ENCODE measurements at regions not wholly inside any gene's neighbourhood (a gene's known extent, or its start where the extent isn't known, plus 50 kb on each side); places are given as distances from the start of the nearest gene placed in this dataset.

DNA sequence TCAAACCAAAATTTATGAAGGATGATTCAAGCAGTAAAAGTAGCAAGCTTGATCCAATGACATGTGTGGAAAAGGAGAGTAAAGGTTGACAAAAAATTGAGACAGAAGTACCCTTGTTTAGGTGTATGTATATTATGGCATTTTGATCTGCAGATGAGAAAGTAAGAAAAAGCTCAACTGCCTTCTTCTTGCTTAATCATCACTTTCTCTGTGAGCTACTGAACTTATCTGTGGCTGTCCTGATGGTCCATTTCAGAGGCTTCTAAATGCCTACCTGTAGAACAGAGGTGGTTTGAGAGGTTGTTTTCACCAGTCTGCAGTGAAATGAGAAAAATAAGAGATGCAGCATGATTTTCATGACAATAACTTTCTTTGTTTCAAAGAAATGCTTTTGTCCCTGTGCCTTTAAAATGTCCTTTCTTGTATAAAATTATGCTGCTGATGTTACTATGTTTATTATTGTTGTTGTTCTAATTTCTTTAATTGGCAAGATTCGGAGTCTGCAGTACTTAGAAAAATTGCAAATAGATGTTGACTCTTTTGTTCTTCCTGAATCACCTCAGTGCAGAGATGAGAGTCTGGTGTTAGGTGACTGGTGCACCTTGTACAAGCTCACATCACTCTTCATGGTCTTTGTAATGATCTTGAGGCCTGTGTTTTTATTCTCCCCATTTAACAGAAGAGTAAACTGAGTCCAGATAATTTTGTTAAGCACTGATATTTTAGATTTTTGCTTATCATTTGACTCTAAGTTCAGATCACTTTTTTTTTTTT, 821.9 kb downstream of the VRK1 start:
- no peak for DNase-seq

DNA sequence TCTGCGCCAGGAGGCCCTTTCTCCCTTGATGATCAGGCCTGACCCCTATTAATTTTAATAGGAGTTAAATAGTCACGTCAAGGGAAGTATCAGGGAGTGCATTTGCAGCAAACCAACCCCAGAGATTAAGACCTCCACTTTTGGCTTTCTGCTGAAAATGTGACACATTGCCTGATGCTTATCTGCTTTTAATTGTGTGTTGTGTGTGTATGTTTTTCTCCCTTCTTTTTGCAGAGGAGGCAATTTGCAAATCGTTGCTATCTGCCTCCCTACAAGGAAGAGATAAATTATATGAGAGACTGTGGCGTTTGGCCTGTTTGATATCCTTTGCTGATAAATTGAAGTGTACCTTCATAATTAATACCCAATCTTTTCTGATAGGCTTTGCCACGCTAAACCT, 822.9 kb downstream of the VRK1 start:
- no peak for DNase-seq

DNA sequence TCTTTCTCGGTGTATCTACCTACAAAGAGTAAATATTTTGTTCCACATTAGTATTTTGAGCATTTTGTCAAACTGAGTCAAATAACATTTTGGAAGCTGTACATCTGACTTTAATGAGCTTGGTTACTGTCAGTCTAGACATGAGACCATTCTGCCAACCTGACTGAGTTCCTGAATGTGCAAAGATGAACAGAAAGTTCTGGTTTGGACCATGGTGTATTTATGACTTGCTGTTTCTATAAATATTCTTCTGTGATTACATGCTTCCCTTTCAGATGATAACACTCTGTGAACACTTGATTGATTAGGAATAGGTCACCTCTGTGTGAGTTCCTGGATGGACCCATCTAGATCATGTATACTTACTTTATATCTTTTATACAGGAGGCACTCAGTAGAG, 827.8 kb downstream of the VRK1 start:
- DNase-seq, result no peak

DNA sequence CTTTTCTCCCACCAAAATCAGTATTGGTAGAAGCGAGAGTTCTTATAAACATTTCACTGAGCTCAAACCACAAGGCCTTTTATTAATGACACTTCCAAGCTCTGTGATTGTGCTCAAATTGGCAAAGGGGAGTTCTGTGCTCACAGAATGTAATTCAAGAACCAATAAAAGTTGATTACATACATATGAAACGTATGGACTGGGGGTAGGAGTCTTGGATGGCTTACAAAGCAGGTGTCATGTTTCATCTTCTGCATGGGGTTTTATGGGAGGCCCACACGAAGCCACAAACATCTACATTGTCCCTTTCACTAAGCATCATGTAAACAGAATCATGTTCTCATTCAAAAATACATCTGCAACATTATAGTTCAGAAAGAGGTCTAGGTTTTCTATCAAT, 828.3 kb downstream of the VRK1 start:
- no peak for DNase-seq

DNA sequence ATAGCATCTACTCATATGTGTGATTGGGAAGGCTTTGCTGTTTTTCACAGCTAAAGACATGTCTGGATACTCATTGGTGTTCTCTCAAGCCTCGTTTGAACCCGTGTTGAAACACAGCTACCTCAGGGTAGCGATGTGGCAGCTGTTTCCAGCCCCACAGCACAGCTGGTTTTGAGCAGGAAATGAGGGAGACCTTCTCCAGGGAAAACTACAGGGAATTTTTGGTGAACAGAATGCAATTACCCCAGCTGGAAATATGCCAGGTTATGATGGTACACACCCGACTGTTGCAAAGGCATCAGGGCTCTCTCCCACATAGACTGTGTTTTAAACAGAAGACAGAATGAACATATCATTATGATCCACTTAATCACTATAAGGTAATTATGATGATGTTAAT, 828.9 kb downstream of the VRK1 start:
- no peak for DNase-seq

DNA sequence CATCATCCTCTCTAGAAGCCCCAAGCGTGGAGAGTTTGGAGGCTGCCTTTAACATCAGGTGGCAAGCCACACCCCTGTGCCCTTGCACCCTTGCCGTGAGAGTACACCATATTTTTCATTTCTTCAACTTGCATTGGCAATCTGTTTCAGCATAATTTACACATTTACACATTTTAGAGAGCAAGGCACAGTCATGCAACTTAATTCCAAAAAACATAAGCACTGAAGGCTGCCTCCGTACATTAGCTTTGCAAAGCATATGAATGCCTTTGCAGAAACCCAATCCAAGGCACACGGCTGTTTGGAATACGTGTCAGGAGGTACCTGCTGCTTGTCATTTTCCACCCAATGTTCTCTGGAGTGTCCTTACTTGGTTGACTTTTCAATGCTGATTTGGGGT, 833.1 kb downstream of the VRK1 start:
- DNase-seq, result no peak

DNA sequence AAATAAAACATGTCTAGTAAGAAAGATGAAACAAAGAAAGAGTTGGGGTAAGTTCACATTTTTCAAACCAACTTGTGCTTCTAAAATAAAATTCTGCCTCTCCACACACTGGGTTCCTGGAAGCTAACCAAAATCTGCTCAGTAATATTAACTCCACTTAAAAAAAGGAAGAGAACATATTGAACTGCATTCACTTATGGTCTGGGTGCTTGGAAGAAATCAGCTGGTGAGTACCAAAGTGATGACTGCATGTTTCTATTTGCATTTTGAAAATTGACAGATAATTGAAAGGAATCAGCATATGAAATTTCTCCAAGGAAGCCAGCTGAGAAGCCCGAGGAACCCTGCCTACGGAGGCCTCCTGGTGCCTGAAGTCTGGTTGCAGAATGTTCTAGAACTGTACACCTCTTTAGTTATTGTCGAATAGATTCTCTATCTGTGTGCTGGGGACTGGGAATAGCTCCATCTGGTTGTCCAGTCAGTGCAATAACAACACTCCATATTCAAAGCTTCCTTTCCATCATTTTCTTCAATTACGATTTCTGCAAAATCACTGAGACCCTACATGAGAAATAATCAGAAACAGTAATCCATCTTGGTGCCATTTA, 836.1 kb downstream of the VRK1 start:
- no peak for DNase-seq

DNA sequence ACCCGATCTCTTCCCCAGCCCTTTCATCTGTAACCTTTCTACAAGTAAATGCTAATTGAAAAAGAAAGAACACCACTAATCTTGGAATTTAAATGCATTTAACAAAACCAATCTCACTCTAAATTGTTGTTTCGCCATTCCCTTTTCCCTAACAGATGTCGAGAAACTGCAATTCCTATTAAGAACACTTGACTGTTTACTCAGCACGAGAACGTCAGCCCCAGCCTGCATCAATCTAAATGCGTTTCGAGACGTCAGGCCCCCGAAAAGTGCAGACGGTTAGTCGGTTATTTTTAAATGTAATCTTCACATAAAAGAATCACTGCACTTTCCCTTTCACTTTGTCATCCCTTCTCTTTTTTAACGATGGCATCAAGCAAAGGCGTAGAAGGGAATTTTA, 837.6 kb downstream of the VRK1 start:
- peak; percentile 12 for DNase-seq

DNA sequence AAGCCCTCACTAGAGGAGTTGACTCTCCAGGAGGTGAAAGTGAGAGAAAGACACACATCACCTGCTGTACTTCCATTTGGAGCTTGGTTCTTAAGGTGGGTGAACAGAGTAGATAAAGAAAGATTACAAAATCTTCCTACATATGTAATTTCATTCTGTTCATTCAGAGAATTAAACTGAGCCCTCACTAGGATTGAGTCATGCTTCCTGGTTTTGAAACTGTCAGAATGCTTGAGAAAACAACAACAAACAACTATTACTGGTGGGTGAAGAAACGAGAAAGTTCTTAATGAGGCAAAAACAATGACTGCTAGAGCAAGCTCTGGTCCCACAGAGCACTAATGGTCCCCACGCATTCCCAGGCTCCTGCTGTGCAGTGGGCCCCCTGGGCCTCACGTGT, 841.7 kb downstream of the VRK1 start:
- DNase-seq, result no peak

DNA sequence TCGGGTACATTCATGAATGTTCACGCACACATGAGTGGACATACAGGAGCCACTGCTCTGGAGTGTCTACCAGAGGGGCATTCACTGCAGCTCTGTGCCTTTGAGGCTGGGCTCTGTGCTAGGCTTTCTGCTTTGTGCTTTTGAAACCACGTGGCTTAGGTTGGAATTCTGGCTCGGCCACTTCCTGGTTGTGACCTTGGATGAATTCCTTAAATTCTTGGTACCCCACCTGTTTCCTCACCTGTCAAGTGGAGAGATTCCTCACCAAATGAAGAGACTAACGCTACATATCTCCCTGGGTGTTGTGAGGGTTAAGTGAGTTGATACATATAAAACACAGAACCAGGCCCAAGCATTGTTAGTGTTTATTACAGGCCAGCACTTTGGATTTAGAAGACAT, 842.8 kb downstream of the VRK1 start:
- no peak for DNase-seq

DNA sequence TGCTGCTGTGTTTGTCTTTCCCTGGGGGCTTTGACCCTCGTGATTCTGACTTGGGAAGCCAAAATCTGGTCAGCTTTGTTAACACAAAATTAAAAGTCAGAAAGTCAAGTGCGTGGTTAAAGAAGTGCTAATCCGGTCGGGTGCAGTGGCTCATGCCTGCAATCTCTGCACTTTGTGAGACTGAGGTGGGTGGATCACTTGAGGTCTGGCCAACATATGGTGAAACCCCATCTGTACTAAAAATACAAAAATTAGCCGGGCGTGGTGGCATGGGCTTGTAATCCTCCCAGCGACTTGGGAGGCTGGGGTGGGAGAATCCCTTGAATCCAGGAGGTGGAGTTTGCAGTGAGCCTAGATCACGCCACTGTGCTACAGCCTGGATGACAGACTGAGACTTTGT, 844.6 kb downstream of the VRK1 start:
- no peak for DNase-seq

DNA sequence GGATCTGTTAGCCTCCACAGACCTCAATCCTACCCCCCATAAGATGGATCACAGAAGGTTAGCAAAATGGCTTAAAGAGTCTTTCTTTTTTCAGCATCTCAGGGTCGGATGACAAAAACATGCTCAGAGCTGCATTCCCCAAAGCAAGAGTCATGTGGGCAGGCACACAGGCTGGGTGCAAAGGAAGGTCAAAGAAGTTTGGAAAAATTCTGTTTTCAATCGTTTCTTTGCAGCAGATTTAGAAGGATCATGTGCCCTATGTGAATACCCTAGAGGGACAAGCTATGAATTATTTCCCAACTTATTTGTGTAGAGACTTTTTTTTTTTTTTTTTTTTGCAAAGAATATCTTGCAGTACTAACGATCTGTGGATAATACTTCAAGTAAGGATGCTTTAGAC, 845.4 kb downstream of the VRK1 start:
- DNase-seq, result no peak

DNA sequence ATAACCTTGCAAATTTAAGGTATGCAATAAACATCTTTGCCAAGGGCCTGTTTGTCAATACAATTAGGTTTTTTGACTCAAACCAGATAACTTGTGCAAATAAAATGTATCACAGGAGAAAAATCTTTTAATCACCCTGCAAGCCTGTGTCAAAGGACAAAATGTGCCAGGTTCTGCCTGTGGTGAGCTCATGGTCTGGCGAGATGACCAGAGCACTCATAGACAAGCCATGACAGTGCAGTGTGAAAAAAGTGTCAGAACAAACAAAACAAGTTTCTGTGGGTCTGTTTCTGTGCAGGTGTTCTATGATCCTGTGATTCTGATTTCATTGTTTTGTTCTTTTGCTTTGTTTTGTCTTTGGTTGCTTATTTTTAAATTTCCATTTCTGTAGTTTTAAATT, 847.2 kb downstream of the VRK1 start:
- DNase-seq, result no peak

DNA sequence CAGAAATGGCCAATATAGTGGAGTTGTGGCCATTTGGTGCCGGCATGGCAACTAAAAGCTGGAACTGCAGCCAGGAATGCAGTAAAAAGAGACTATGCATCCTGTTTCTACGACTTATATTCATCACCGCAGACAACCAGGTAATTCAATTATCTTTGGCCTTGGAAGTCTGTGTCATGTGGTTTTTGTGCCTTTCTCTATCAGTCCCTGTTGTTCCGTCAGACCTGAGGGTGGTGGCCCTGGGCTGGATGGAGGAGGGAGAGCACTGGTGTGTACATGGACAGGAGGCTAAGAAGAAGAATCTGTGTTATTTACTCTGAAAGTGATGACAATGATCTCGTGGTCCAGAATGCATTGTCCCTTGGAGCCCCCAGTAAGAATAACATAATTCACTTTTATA, 852.6 kb downstream of the VRK1 start:
- no peak for DNase-seq

DNA sequence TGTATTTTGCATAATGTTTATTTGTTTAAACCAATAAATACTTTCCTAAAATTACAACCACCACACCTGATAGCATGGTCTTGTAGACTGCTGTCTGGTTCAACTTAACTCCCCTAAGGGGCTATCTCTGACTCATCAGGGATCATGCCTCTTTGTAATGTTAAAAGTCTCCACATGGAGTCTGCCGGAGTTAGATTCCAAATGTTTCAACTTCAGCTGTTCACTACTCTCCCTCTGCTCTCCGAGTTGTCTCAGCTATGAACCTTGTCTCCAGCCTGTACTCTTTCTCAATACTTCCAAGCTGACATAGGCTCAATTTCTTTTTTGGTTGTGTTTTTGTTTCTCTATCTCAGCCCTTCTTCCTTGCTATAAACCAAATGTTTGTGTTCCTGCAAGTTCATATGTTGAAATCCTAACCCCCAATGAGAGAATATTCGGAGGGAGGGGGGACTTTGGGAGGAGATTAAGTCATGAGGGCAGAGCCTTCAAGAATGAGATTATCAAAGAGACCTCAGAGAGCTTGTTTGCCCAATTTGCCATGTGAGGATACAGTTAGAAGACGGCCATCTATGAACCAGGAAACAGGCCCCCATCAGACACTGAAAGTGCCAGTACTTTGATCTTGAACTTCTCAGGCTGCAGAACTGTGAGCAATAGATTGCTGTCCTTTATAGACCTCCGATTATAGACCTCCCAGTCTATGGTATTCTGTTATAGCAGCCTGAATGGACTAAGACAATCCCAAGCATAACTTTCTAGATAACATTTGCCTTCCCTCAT, 858.2 kb downstream of the VRK1 start:
- DNase-seq, result no peak

DNA sequence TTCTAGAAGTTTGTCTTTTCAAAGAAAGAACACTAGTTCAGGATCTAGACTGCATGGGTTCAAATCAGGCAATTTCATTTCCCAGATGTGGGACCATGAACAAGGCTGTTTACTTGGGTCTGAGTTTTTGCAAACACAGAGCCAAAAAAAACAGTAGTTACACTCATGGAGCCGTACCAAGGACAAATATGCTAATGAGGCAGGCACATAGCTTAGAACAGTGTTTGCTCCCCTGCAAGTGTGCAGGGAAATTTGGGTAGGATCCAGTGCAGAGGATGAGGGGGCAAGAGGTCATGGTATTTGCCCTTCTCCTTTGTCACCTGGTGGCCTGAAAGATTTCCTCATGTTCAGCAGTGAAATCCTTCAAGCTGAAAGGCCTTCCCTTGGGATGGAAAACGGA, 860.4 kb downstream of the VRK1 start:
- no peak for DNase-seq

DNA sequence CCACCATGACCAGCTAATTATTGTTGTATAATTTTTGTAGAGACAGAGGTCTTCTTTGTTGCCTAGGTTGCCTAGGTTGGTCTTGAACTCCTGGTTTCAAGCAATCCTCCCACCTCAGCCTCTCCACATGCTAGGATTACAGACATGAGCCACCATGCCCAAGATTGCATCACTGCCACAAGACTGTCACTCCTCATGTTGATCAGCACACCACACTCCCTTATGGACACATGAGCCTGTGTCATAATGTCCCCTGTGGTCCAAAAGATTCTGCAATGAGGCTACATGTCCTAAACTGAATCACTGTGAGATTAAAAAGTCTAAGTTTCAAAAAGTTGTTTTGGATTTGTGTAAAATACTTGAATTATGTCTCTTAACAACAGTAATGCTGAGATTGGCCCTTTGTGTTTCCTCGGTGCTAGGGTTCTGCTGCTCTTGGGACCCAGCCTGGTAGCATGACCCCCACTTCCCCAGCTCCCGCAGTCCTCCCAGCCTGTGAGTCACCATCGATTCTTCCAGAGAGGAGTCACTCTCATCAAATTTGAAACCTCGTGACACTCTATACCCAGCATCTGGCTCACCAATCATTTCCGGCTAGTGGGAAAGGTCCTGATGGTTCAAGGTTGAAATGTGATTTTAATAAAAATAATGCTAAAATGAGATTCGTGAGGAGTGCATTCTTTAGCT, 890.9 kb downstream of the VRK1 start:
- DNase-seq, result no peak

DNA sequence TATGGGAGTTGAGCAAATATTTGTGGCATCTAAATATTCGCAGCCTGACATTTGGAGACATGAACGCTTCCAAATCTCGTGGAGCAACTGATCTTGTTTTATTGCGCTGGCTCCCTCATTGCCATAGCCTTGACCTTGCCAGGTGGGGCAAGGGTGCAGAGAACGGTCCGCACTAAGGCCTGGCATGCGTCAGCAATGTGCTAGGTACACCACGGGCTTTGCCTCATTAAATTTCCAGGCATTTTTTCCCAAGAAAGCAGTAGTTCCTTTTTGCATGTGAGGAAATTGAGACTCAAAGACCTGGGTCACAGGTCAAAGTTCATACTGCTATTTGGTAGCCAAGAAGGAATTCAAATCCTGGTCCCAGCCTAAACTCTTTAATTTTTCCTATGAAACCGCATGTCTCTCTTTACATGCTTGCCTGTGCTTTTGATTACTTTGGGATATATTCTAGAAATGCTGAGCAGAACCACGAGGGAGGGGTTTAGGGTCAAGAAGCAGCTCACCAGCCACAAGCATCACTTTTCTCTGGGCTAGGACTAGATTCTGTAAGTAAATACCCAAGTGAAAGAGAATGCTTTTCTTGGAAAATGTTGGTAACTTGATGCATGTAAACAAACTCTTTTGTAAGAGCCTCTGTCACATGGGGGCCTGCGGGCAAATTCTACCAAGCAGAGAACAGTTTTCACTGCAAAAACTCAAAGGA, 891.6 kb downstream of the VRK1 start:
- DNase-seq, result no peak

DNA sequence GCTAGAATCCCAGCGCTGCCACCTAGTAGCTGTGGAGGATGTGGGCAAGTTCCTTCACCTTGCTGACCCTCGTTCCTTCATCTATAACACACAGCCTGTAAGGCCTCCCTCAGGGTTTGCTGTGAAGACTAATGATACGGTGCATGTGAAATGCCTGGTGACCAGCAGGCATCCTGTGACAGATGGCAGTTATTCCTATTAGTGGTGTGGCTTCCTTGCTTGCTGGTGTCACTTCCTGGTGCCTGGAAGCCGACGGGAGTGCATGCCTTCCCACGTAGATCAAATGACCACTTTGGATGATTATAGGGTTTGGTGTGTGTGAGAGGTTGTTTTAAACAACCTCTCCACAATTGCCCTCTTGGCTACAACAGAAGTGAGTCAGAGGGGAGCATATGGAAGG, 894.9 kb downstream of the VRK1 start:
- no peak for DNase-seq

DNA sequence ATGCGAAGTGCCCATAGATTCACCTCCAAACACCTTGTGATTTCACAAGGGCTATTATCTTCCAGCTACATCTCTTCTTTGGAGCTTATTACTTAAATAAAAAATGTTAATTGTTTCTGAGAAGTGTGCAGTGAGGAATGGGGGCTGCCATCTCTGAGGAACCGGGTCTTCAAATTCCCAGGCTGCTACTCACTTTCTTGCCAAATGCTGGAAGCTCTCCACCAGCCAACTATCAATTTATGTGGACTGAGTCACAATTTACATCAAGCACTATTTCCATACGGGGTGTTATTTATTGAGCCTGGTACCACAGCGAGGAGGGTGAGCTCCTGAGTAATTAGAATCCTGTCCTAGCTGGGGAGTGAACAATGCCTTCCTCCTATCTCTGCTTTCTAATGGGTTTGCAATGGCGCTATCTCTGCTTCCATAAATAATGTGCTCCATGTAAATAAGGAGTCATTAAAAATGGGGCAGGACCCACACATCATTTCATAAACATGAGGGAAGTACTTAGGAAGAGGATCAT, 898.3 kb downstream of the VRK1 start:
- DNase-seq, result no peak

DNA sequence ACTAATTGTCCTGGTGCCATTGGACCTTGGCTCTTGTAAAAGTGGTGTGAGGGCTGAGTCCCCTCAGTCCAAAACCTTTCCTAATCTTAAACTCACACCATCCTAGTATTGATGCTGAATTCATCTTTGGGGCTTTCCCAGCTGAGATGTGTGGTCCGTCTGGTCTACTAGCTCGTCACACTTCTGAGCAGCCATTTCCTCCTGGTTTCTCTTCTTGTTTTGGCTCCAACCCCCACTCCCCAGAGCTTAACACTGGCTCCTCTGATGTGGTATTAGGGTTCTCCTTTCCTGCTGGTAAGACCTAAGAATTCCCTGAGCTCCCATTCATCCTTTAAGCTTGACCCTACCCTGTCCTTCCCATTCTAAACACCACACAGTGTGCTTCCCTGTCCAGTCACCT, 900.6 kb downstream of the VRK1 start:
- no peak for DNase-seq

DNA sequence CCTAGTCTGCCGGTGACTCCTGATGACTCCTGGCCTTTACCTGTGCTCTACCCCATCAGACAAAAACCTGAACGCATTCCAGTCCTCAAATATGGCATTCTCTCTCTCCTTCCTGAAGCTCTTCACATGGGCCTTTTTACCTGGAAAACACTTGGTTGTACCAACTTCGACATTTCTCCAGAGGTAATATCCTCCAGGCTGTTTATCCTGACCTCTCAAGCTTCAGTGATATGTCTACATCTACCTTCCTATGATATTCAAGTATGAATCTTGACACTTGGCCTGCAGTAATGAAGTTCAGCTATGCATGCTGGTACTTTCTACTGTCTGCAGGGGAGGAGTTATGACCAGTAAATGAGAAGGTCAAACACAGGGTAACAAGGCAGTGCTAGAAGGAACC, 901.8 kb downstream of the VRK1 start:
- no peak for DNase-seq
